HG03571 (cell line): ENCODE measurements at regions not wholly inside any gene's neighbourhood (a gene's known extent, or its start where the extent isn't known, plus 50 kb on each side); places are given as distances from the start of the nearest gene placed in this dataset.
"Not testable (repeated sequence)": the region's sequence is repeated elsewhere in the genome, so short reads cannot be mapped to it uniquely, and the experiment has no call there.

Experiments
- ATAC-seq: cut with Tn5 transposase; IDR thresholded peaks from one replicate; pipeline ENCODE4 v1.9.1; 2021; ENCODE audit not compliant: unreplicated experiment

DNA sequence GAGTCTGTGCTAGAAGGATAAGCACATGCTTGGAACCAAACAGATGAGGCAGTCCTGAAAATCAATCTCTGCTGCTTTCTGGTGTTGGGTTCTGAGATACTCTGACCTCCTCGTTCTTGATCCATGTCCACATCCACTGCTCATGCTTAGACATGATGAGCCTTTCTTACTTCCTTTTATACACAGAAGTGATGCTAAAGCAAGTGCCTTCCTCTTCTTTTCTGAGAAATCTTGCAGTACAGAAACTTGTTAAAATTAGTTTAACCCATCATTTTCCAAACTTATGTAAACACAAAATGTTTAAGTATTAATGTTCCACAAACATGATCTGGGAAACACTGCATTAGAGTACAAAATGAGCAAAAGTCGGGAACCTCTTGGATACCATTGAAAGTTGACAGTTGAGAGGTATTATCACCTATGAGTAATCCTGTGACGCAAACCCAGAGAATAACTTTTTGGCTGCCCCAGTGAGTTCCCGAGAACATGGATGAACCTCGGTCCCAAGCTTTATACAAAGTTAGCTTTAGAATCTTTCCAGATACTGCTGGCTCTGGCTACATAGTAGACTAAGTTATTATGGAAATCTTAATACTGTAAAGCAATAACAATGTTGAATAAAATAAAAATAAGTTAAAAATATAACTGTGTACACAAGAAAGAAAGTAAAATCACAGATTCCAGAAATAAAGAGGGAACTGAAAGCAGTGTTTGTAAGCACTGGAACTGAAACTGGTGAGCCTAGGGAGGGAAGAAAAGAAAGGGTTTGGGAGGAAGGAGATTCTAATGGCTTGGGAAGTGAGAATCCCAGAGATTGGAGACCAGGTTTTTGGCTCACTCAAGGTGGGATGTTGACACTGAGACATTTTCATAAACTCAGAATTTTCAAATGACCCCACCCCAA, 429.3 kb upstream of the RUNX1 start:
- ATAC-seq: no peak

DNA sequence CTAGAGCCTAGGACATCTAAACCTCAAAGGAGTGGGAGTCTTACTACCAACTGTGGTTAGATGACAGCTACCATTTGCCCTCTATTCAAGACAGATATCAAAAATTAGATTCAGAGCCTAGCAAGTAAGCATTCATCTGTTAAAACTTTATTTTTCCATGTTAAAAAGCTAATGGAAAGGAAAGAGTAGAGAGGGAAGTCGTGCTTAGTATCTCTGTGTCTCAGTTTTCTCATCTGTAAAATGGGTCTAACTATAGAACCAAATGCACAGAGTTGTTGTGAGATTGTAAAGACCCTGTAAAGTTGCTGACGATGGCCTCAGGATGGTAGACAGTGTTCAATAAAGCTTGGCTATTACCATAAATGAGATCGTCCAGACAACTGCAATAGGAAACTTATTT, 428.5 kb upstream of the RUNX1 start:
- no peak for ATAC-seq

DNA sequence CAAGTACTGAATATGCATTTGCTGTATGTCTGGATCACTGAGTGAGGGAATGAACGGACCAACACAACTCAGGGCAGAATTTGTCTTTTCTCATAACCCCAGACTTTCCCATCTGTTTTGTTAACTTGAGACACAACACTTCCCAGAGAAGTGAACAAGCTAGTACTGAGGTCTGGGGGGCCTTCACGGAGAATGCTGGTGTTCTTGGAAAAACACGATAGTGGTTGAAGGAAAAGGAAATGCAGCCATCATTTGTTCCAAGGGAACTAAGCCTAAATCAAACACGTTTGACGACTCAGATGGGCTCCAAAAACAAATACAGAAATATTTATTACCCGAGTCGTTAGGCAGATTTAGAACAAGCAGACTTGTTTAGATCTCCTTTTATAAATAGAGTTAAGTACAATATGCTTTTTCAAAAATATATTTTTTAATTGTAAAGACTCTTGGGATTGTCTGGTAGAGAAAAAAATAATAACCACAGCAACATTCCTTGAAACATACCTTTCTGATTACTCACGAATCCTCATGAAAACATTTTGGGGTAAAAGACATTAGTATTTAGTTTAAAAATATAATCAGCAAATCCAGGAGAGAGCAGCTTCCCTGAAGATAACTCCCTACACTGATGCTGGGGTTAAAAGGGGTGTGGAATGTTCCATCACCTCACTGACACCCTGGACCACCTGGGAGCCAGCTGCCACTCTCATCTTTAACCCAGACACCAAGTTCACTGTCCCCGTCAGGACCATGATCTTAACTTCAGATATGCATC, 427.7 kb upstream of the RUNX1 start:
- ATAC-seq: no peak

DNA sequence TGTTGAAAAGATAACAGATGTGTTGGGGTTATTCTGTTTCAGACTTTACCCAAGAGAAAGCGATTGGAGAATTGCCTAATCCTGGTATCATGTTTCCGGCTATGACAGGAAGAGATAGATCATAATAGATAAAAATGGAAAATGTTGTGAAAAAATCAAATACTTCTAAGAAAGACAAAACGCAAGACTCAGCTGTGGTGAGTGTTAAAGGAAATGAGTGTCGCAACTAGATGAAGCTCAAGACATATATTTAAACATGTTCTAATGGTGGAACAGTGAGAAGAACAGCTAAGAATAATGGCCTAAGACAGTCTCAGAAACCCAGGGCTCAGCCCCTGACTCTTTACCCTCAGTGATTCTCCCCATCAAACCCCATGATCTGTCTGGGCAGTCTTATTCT, 426.7 kb upstream of the RUNX1 start:
- ATAC-seq: no peak

DNA sequence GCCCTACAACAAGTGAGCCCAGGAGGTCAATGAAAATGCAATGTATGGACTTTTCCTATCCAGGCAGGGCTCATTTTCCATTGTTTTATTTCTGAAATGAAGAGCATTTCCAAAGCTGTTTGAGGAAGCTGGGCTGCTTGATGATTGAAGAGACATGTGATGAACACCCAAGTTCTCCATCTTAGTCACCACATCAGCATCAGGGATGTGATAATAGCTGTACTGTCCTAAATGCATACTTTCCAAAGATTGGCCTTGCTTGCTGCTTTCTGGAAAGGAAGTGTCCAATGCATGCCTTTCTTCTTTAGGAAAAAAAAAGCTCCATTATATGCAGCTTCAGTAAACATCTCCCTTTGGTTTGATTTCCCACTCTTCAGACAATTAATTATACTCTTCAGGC, 425.9 kb upstream of the RUNX1 start:
- no peak for ATAC-seq

DNA sequence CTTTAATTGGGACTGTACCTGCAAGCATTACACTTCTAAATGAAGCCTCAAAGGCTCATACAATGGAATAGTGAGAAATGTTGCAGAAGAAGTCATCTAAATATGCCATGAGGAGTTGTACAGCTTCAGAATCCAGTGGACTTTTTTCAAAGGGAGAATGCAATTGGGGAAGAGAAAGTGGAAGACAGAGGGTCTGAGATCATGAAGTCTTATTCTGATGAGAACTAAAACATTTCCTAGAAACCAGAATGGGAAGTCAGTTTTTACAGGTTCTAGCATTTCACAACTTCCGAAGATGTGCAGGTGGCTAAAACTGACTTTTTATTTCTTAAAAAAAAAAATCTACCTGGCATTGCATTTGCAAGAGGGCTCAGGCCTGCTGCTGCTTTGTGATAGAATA, 424.4 kb upstream of the RUNX1 start:
- no peak for ATAC-seq

DNA sequence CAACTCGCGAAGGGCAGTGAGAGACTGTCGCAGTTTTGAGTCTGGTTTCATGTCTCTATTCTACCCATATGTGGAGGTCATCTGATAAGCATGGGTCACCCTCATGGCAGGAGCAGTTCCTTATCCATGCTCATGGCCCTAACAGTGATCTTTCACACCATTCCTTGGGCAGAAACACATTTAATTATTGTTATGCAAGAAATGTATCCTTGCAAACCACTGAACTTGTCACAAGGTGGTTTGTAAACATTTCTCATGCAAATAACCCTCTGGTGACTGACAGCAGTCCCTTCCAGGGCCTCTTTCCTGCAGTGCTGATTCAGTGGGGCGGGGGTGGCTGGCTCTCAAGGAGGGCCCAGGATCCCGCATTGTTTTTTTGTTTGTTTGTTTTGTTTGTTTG, 421.4 kb upstream of the RUNX1 start:
- no peak for ATAC-seq

DNA sequence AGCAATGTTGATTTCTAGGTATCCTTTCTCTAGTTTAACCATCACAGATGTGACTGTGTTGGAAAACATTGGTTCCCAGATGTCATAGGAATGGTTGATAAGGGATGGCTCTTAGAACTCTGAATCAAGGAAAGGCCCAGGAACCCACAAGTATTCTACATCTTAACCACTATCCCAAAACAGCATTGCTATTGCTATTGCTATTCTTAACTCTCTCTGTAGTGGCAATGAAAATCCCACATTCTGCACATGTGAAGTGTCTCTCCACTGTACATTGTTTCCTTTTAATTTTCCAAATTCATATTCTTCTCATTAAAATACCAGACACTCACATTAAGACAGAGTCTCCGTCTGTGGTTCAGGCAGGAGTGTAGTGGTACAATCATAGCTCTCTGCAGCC, 420.4 kb upstream of the RUNX1 start:
- no peak for ATAC-seq

DNA sequence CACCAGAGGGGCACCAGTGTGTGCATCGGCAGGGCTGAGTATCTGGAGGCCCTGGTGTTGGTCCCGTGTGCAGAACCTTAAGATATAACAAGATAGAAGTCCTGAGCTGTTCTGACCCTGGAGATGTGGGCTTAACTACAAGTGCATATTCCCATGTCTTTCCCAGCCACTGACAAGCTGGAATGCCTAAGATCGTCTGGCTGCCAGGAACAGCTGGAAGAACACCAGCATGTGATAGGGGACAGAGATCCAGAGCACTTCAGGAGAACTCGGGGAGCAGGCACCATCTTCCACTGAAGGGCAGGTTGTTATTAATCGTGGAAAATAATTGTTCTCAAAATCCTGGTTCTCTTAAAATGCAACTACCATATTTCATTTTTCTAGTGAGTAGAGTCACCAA, 419.9 kb upstream of the RUNX1 start:
- ATAC-seq: no peak

DNA sequence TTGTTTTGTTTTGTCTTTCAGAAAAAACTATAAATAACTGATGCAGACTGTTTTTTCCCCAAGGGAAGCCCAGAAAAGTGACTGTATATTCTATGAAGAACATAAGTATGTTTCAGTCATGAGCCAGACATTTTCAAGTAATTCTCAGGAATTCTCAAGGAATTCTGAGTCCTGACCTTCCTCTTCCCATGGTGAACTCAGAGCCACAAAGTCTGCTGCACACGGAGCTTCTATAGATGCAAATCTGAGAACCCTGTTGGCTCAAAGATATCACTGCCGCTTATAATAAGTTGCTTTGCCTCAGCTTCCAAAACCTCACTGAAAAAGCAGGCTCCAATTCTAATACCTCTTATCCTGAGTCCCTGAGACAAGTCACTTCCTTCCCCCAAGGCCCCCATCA, 418.5 kb upstream of the RUNX1 start:
- ATAC-seq: no peak

DNA sequence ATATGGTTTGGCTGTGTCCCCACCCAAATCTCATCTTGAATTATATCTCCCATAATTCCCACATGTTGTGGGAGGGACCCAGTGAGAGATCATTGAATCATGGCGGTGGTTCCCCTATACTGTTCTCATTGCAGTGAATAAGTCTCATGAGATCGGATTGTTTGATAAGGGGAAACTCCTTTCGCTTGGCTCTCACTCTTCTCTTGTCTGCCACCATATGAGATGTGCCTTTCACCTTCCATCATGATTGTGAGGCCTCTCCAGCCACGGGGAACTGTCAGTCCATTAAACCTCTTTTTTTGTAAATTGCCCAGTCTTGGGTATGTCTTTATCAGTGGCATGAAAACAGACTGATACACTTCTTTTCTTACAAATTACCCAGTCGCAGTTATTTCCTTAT, 417.6 kb upstream of the RUNX1 start:
- not testable (repeated sequence) for ATAC-seq

DNA sequence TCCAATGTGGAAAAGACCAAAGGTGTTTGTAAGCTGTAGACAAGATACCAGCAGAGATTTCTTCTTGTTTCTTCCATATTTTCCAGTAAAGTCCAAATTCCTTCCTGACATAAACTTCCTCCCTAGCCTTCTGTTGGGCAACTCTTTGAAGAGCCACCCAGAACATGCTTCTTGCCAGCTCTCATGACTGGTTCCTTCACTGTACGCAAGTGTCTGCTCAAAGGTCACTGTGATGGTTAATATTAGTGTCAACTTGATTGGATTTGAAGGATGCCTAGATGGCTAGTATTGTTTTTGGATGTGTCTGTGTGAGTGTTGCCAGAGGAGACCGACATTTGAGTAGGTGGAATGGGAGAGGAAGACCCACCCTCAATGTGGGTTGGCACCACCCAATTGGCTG, 416.6 kb upstream of the RUNX1 start:
- ATAC-seq: no peak

DNA sequence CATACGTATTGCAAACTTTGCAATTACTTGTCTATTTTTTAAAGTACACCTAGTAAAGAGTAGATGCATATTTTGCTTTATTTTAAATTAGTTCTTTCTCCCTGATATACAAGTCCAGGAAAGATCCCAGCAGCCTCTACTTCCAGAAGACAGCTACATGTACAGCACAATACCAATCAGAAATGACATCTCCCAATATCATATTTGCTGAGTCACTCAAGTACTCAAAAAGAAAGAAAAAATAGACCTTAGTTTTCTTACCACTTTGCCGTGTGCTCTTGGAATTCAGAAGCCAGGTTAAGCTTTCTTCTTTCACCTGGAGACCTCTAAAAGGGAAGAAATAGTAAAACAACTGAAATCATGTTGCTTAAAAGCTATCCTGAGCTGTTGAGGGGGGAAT, 412.6 kb upstream of the RUNX1 start:
- ATAC-seq: no peak

DNA sequence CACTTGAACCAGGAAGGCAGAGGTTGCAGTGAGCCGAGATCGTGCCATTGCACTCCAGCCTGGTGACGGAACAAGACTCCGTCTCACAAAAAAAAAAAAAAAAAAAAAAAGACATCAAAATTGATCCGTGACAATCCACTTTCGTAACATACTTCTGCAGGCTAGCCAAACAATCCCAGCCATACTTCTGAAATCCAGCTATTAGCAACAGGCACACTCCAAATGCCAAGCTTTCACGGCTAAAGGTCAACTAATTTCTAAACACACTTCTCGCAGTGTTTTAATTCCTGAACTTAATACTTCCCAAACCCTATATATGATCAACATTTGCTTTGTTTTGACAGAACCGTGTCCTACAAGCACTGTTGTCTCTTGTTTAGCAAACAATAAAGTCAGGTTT, 411.3 kb upstream of the RUNX1 start:
- no peak for ATAC-seq

DNA sequence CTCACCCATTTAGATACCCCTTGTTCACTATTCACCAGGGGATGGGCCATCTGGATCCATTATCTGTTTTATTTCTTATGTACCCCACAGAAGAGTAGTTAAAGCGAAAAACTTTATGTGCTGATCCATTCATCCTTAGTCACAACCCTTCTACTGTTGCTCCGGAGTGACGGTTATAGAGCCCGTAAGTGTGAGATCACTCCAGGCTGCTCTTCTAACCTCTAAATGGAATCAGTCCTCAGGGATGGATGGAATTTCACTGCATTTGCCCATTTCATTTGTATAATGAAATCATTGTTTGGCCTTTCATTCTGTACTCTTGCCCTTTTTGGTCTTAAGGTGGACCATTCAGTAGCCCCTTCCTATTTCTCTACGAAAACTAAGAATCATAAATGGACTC, 409.3 kb upstream of the RUNX1 start:
- ATAC-seq: no peak

DNA sequence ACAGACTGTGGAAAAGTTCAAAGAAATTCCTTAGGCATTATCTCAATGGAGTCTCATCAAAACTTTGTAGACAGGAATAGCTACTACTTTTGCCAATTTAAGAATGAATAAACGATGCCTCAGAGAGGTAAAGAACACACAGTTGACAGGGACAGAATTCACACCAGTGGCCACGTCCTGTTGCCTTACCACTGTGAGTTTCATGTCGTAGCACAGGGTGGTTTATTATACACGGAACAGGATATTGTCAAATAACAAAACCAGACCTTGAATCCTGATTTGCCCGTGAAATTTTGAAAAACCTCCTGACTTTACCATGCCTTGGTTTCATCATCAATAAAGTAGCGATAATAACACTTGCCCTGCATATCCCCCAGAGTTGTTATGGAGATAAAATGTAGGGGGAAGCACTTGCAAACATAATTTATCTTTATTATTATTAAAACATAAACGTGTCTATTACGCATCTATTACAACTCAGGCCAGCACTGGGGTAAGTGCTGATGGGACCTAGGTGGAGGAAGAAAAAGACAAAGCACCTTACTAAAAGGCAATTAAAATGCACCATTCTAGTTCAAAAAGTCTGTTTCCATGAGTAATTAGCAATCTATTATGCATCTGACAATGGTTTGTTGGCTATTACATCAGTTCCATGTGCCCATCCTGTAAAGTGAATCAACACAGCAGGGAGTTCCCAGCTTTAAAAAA, 408.1 kb upstream of the RUNX1 start:
- no peak for ATAC-seq

DNA sequence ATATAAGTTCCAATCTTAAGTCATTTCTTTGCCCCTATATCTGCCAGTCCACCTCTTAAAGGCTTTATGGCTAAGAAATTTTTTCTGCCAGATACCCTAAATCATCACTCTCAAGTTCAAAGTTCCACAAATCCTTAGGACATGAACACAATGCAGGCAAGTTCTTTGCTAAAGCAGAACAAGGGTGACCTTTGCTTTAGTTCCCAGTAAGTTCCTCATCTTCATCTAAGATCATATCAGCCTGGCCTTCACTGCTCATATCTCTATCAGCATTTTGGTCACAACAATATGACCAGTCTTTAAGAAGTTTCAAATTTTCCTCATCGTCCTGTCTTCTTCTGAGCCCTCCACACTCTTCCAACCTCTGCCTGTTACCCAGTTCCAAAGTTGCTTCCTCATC, 402.2 kb upstream of the RUNX1 start:
- ATAC-seq: no peak

DNA sequence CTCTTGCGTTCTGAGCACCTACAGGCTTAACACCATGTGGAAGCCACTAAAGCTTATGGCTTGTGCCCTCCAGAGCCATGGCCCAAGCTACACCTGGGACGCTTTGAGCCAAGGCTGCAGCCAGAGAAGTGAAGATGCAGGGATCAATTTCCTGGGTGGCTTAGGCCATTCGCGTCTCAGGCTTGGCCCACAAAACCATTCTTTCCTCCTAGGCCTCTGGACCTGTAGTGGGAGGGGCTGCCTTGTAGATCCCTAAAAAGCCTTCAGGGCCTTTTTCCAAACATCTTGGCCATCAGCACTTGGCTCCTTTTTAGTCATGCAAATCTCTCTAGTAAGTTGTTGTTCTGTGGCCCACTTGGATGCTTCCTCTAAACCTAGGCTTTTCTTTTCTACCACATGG, 401.7 kb upstream of the RUNX1 start:
- ATAC-seq: no peak

DNA sequence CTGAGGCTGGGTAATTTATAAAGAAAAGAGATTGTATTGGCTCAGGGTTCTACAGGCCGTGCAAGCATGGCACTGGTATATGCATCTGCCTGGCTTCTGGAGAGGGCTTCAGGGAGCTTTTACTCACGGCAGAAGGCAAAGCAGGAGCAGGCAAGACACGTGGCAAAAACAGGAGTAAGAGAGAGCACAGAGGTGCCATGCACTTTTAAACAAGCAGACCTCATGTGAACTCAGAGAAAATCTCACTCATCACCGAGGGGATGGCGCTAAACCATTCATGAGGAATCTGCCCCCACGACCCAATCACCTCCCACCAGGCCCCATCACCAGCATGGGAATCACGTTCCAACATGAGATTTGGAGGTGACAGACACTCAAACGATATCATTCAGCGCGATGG, 400.7 kb upstream of the RUNX1 start:
- no peak for ATAC-seq

DNA sequence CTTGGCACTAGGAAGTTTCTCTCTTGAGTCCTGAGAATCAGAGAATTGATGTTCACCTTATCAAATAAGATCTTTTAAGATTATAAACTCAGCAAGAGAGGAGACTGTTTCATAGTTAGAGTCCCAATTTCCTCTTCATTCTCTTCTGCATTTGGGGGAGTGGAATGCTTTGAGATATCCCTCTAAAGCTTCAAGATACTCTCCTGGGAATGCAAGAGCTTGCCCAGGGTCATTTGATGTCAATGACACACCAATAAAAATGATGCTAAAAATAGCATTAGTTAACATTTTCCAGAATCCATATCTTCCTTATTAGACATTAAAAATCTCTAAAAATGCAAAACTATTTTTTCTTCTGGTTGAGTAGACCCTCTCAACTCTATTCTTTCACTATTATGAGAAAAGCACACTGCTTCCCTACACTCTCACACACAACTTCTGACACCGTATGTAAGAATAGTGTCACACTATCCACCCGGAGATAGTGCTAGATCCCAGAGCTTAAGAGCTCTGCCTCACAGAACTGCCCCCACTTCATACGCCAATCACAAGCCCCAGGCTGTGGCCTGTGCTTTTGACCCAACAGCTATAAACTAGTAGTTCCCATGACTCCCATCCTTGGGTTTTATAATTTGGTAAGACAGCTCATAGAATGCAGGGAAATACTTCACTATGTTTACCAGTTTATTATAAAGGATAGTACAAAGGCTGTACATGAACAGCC, 399.9 kb upstream of the RUNX1 start:
- ATAC-seq: no peak

DNA sequence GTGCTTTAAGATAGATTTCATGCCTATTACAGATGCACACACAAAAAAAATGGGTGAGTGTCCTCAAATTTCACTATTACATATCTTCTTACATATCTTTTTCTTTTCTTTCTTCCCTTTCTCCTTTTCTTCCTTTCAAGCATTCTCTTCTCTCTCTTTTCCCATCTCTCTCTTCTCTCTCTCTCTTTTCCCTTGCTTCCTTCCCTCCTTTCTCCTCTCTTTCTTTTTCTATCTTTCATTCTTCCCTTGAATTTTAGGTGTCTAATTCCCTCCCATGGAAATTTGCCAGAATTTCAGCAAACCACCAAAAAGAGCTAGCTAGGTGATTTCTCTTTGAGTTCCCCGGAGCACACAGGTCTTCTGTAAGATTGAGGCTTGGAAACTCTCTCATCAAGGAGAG, 395.3 kb upstream of the RUNX1 start:
- no peak for ATAC-seq
